K562 (cell line): ENCODE measurements at regions not wholly inside any gene's neighbourhood (a gene's known extent, or its start where the extent isn't known, plus 50 kb on each side); places are given as distances from the start of the nearest gene placed in this dataset.

Experiments used
- SETDB1 ChIP-seq: IDR thresholded peaks from one replicate; pipeline ENCODE4 v1.6.1; 2012; ENCODE audit warnings: low read length, control low read depth, inconsistent platforms
- ZNF780A ChIP-seq: fragments of 250-450 bp; sonication (Bioruptor Pico); IDR thresholded peaks from 2 replicates; pipeline ENCODE4 v1.5.0; 2021; ENCODE audit warnings: mild to moderate bottlenecking
- TF ChIP-seq, protein P1 (sequence below): fragments of 250-450 bp; sonication (Bioruptor Pico); IDR thresholded peaks from 2 replicates; pipeline ENCODE4 v1.8.0; 2021; ENCODE audit warnings: moderate library complexity, mild to moderate bottlenecking, inconsistent platforms

DNA sequence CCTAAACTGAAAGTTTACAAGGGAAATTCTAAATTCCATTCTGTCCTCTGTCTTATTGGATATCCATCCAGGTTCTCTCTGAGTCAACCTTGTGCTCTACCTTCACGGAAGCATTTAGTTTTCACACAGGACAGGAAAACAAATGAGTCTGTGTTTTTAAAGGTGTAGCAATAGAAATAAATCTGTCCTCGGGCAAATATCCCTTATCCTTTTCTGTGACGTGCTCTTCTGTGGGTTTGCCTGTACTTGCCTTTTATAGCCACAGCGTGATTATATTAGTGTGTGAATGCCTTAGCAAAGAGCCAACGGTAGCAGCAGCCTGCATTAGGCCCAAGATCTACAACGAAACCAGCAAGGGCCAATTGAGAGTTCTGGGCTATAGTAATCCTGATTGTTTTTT lies 127.2 kb upstream of the PLSCR5 start:
- TF ChIP-seq, protein P1, sequence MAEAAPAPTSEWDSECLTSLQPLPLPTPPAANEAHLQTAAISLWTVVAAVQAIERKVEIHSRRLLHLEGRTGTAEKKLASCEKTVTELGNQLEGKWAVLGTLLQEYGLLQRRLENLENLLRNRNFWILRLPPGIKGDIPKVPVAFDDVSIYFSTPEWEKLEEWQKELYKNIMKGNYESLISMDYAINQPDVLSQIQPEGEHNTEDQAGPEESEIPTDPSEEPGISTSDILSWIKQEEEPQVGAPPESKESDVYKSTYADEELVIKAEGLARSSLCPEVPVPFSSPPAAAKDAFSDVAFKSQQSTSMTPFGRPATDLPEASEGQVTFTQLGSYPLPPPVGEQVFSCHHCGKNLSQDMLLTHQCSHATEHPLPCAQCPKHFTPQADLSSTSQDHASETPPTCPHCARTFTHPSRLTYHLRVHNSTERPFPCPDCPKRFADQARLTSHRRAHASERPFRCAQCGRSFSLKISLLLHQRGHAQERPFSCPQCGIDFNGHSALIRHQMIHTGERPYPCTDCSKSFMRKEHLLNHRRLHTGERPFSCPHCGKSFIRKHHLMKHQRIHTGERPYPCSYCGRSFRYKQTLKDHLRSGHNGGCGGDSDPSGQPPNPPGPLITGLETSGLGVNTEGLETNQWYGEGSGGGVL (CRISPR knock-in tag): no peak
- TF ChIP-seq SETDB1 (no peak), ZNF780A (CRISPR knock-in tag) (no peak)
